K562 (cell line): ENCODE measurements at regions not wholly inside any gene's neighbourhood (a gene's known extent, or its start where the extent isn't known, plus 50 kb on each side); places are given as distances from the start of the nearest gene placed in this dataset.

Source experiments
- ATAC-seq: fragments of 200-7000 bp; cut with Tn5 transposase; 3 replicates; pipeline ENCODE4 v1.9.1; 2020; ENCODE audit warnings: moderate library complexity
- BruUV-seq: library from RNA; stranded (reverse); fragments of 400-500 nt; replicated peaks from 2 replicates; lab custom pipeline; 2021; lab: Mats Ljungman, UMichigan
- CTCF ChIA-PET: fragments of 300-600 bp; formaldehyde crosslinking; extraction: SDS; loops from one replicate; lab custom pipeline; 2021; ENCODE audit warnings: low intra/inter-chr PET ratio; lab: Yijun Ruan, JAX
- POLR2A ChIA-PET: fragments of 300-600, 350-650 bp; sonication (Branson Sonifier 250); formaldehyde crosslinking; extraction: SDS; loops from one replicate; lab custom pipeline; 2021; ENCODE audit warnings: antibody characterized with exemption, inconsistent platforms; lab: Yijun Ruan, JAX
- DNase-seq, 4 experiments: peaks; one replicate each; pipeline versions ENCODE4 v3.0.0 to v3.0.0-alpha.2; 2011 to 2018; ENCODE audit warnings: low spot score in 3 of 4, mixed read lengths in 3 of 4; ENCODE audit errors: extremely low read depth in 1 of 4
- FAIRE-seq: peaks from 2 replicates; lab custom pipeline; 2011; peaks lifted over from hg19 to GRCh38; lab: Jason Lieb, UNC
- H2AFZ ChIP-seq: 2 replicates; pipeline ENCODE4 v1.6.0; 2011; ENCODE audit warnings: low read depth, low read length, control low read depth, inconsistent platforms
- H3K27ac ChIP-seq: fragments of 200-600 bp; 3 replicates; pipeline ENCODE4 v1.8.0; 2011; ENCODE audit warnings: low read depth, mild to moderate bottlenecking, control low read depth, inconsistent platforms, low read length, moderate library complexity, mixed read lengths; ENCODE audit errors: extremely low read depth
- H3K27me3 ChIP-seq, 2 experiments: fragments of 300-600 bp in 1 of 2; 2 replicates in 1 of 2; 3 replicates in 1 of 2; pipeline versions ENCODE4 v1.6.0 to v1.8.0; 2011; ENCODE audit warnings: inconsistent platforms in 2 of 2, low read length in 2 of 2, mild to moderate bottlenecking in 1 of 2, mixed read lengths in 1 of 2, moderate library complexity in 1 of 2; ENCODE audit not compliant: control insufficient read depth in 2 of 2, insufficient read depth in 2 of 2
- H3K36me3 ChIP-seq: fragments of 300-600 bp; 3 replicates; pipeline ENCODE4 v1.8.0; 2011; ENCODE audit warnings: mild to moderate bottlenecking, low read length, inconsistent platforms; ENCODE audit not compliant: control insufficient read depth, insufficient read depth
- H3K4me1 ChIP-seq, 2 experiments: fragments of 200-600 bp in 1 of 2; replicated peaks in 1 of 2; 2 replicates in 1 of 2; 3 replicates in 1 of 2; pipeline versions ENCODE4 v1.5.1 to v1.8.0; 2011; ENCODE audit warnings: inconsistent platforms in 2 of 2, low read length in 2 of 2, mild to moderate bottlenecking in 1 of 2, mixed read lengths in 1 of 2, moderate library complexity in 1 of 2; ENCODE audit not compliant: control insufficient read depth in 2 of 2, insufficient read depth in 2 of 2
- H3K4me2 ChIP-seq: 2 replicates; pipeline ENCODE4 v1.6.1; 2011; ENCODE audit warnings: low read length, control low read depth, inconsistent platforms, mixed read lengths; ENCODE audit not compliant: insufficient read depth
- H3K4me3 ChIP-seq: fragments of 200-600 bp; sonication (generic), shearing (Covaris generic); 2 replicates; pipeline ENCODE4 v1.5.1; 2016; ENCODE audit warnings: control low read depth, inconsistent platforms
- H3K79me2 ChIP-seq: fragments of 200-600 bp; 3 replicates; pipeline ENCODE4 v1.8.0; 2011; ENCODE audit warnings: low read length, inconsistent platforms; ENCODE audit not compliant: control insufficient read depth, insufficient read depth
- H3K9ac ChIP-seq, 2 experiments: 2 replicates each; pipeline versions ENCODE4 v1.6.0 to v1.6.1; 2011; ENCODE audit warnings: low read depth in 2 of 2, low read length in 2 of 2, control low read depth in 1 of 2, inconsistent platforms in 1 of 2, mild to moderate bottlenecking in 1 of 2, mixed read lengths in 1 of 2; ENCODE audit not compliant: insufficient read depth in 1 of 2
- H3K9me1 ChIP-seq: one replicate; pipeline ENCODE4 v1.6.0; 2011; ENCODE audit warnings: inconsistent platforms, mild to moderate bottlenecking, low read length, moderate library complexity; ENCODE audit not compliant: control insufficient read depth, insufficient read depth
- H3K9me3 ChIP-seq: replicated peaks from 2 replicates; pipeline ENCODE4 v1.5.1; 2011; ENCODE audit warnings: low read depth, low read length, inconsistent platforms; ENCODE audit not compliant: control insufficient read depth, insufficient read depth
- H4K20me1 ChIP-seq: replicated peaks from 2 replicates; pipeline ENCODE4 v1.6.1; 2011; ENCODE audit warnings: low read length, inconsistent platforms, mixed read lengths; ENCODE audit not compliant: control insufficient read depth, insufficient read depth
- BRF1 ChIP-seq: IDR thresholded peaks from 3 replicates; pipeline ENCODE4 v1.6.1; 2011; ENCODE audit warnings: borderline replicate concordance, mild to moderate bottlenecking; ENCODE audit not compliant: insufficient read length; ENCODE audit errors: extremely low read depth
- FOXJ3 ChIP-seq: sonication (generic); formaldehyde crosslinking; IDR thresholded peaks from 2 replicates; pipeline ENCODE4 v1.4.0; 2020; ENCODE audit warnings: mild to moderate bottlenecking, missing genetic modification reagents
- HDAC1 ChIP-seq, 2 experiments: fragments of 450-650 bp; IDR thresholded peaks; 2 replicates each; pipeline ENCODE4 v1.6.1; 2016 to 2017; ENCODE audit warnings: inconsistent platforms in 1 of 2, mild to moderate bottlenecking in 1 of 2, moderate library complexity in 1 of 2
- KDM5B ChIP-seq: fragments of 200-600 bp; sonication (generic); IDR thresholded peaks from 2 replicates; pipeline ENCODE4 v1.6.1; 2012; ENCODE audit warnings: low read depth, mild to moderate bottlenecking, moderate library complexity, low read length, control low read depth, inconsistent platforms; ENCODE audit not compliant: insufficient replicate concordance
- RBFOX2 ChIP-seq: fragments of 200-400 bp; formaldehyde crosslinking; IDR thresholded peaks from 2 replicates; pipeline ENCODE4 v1.6.1; 2017; ENCODE audit warnings: low read depth, mild to moderate bottlenecking, low read length, moderate library complexity
- RFX7 ChIP-seq: fragments of 250-450 bp; sonication (Bioruptor Pico); IDR thresholded peaks from 2 replicates; pipeline ENCODE4 v1.5.1; 2021; ENCODE audit warnings: mild to moderate bottlenecking
- SRSF7 ChIP-seq: fragments of 200-400 bp; formaldehyde crosslinking; optimal IDR thresholded peaks from 2 replicates; pipeline ENCODE3; 2017; ENCODE audit warnings: mild to moderate bottlenecking, low read depth, low read length
- TEAD1 ChIP-seq, 2 experiments: fragments of 450-650 bp in 1 of 2; sonication (generic) in 1 of 2; formaldehyde crosslinking; IDR thresholded peaks; 2 replicates each; pipeline versions ENCODE4 v1.4.0 to v1.8.0; 2020 to 2022; ENCODE audit warnings: mild to moderate bottlenecking in 2 of 2, missing genetic modification reagents in 1 of 2
- YBX1 ChIP-seq: fragments of 450-650 bp; IDR thresholded peaks from 2 replicates; pipeline ENCODE4 v1.7.1; 2016; ENCODE audit warnings: mild to moderate bottlenecking
- ZBTB11 ChIP-seq, 3 experiments: fragments of 200-800 bp in 1 of 3; fragments of 250-450 bp in 1 of 3; fragments of 450-650 bp in 1 of 3; sonication (Bioruptor Pico) in 1 of 3; sonication (Bioruptor generic) in 1 of 3; formaldehyde crosslinking in 1 of 3; IDR thresholded peaks; 2 replicates each; pipeline versions ENCODE4 v1.6.1 to v1.8.0; 2016 to 2022; ENCODE audit warnings: mild to moderate bottlenecking in 2 of 3, missing genetic modification characterization in 2 of 3, missing compliant biosample characterization in 1 of 3, moderate library complexity in 1 of 3
- ZNF764 ChIP-seq: fragments of 250-450 bp; sonication (Bioruptor Pico); IDR thresholded peaks from 2 replicates; pipeline ENCODE4 v1.4.0; 2020; ENCODE audit warnings: low read depth, mild to moderate bottlenecking, moderate library complexity
- ZZZ3 ChIP-seq: fragments of 450-650 bp; IDR thresholded peaks from 2 replicates; pipeline ENCODE4 v1.6.1; 2016; ENCODE audit warnings: antibody characterized with exemption, mild to moderate bottlenecking, moderate library complexity
- WGBS: fragments of 100-300 bp; shearing (Covaris generic); methylation state at CpG from one replicate; pipeline ENCODE4 v1.1.6; 2016; ENCODE audit warnings: low coverage, mixed read lengths; ENCODE audit not compliant: insufficient coverage; ENCODE audit errors: missing lambda C conversion rate; 5-methylcytosine and 5-hydroxymethylcytosine counted together
- in situ Hi-C: fragments of 300-500 bp; cut with MboI; formaldehyde crosslinking; loops from 4 replicates; pipeline ENCODE4 v1.15.0; 2018; ENCODE audit warnings: inconsistent platforms, mixed read lengths
- intact Hi-C: fragments of 100-400 bp; cut with micrococcal nuclease; formaldehyde crosslinking; loops from 2 replicates; pipeline ENCODE4 v1.14.2; 2022
- TF ChIP-seq, protein P1 (sequence below), 2 experiments: fragments of 200-800 bp in 1 of 2; sonication (Bioruptor generic) in 1 of 2; sonication (generic) in 1 of 2; formaldehyde crosslinking in 1 of 2; IDR thresholded peaks in 1 of 2; conservative IDR thresholded peaks in 1 of 2; 2 replicates each; pipeline versions ENCODE4 v1.5.0 to v1.6.1; 2016 to 2020; ENCODE audit warnings: missing compliant biosample characterization in 1 of 2, missing genetic modification characterization in 1 of 2, missing genetic modification reagents in 1 of 2
- TF ChIP-seq, protein P2 (sequence below), 3 experiments: IDR thresholded peaks in 2 of 3; conservative IDR thresholded peaks in 1 of 3; 2 replicates each; pipeline ENCODE4 v1.5.1; 2011 to 2012; ENCODE audit warnings: low read length in 3 of 3, mild to moderate bottlenecking in 3 of 3, control low read depth in 2 of 3, improper control_type of control experiment in 1 of 3, inconsistent platforms in 1 of 3, low read depth in 1 of 3, mixed read lengths in 1 of 3, moderate library complexity in 1 of 3; ENCODE audit not compliant: insufficient read depth in 2 of 3
- TF ChIP-seq, protein P3 (sequence below), 2 experiments: fragments of 250-450 bp in 1 of 2; fragments of 450-650 bp in 1 of 2; sonication (Bioruptor Pico) in 1 of 2; IDR thresholded peaks; 2 replicates each; pipeline versions ENCODE4 v1.6.1 to v1.8.0; 2016 to 2021; ENCODE audit warnings: mild to moderate bottlenecking in 2 of 2, moderate library complexity in 2 of 2, missing compliant biosample characterization in 1 of 2, missing genetic modification characterization in 1 of 2

DNA sequence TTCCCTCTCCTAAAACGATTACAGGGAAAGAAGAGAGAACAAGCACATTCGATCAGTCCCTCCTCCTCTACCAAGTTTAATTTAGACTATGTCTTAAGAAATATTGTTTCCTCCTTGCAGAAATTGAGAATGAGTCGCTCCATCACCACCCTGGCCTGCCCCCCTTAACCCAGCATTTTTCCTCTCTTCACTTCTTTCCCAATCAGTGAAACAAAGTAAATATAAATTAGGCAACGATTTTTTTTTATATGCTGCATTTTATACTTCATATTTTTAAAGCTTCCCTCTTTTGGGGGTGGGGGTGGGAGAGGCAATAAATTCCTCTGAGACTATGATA is 300.0 kb downstream of the SPRY2 start:
- no peak overlapping the region for H3K27ac ChIP-seq
- POLR2A ChIA-PET: interaction anchor here (0.6 kb wide), 1 partner anchor 80 kb away, joined by 4 read pairs; no protein-coding TSS in a partner anchor
- no peak for TF ChIP-seq BRF1
- TF ChIP-seq YBX1: no peak
- no peak for TF ChIP-seq RBFOX2
- TF ChIP-seq KDM5B: no peak
- no peak for TF ChIP-seq TEAD1 (CRISPR knock-in tag; IDR thresholded peaks at IDR 0.05)
- TF ChIP-seq, protein P1, sequence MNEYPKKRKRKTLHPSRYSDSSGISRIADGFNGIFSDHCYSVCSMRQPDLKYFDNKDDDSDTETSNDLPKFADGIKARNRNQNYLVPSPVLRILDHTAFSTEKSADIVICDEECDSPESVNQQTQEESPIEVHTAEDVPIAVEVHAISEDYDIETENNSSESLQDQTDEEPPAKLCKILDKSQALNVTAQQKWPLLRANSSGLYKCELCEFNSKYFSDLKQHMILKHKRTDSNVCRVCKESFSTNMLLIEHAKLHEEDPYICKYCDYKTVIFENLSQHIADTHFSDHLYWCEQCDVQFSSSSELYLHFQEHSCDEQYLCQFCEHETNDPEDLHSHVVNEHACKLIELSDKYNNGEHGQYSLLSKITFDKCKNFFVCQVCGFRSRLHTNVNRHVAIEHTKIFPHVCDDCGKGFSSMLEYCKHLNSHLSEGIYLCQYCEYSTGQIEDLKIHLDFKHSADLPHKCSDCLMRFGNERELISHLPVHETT (CRISPR knock-in tag; conservative IDR thresholded peaks at IDR 0.05 in 1 of 2, IDR thresholded peaks at IDR 0.05 in 1 of 2): no peak
- TF ChIP-seq FOXJ3: no peak
- no peak for TF ChIP-seq HDAC1 (IDR thresholded peaks at IDR 0.05)
- TF ChIP-seq RFX7: no peak
- no peak for TF ChIP-seq ZBTB11 (CRISPR knock-in tag; IDR thresholded peaks at IDR 0.05)
- TF ChIP-seq, protein P2, sequence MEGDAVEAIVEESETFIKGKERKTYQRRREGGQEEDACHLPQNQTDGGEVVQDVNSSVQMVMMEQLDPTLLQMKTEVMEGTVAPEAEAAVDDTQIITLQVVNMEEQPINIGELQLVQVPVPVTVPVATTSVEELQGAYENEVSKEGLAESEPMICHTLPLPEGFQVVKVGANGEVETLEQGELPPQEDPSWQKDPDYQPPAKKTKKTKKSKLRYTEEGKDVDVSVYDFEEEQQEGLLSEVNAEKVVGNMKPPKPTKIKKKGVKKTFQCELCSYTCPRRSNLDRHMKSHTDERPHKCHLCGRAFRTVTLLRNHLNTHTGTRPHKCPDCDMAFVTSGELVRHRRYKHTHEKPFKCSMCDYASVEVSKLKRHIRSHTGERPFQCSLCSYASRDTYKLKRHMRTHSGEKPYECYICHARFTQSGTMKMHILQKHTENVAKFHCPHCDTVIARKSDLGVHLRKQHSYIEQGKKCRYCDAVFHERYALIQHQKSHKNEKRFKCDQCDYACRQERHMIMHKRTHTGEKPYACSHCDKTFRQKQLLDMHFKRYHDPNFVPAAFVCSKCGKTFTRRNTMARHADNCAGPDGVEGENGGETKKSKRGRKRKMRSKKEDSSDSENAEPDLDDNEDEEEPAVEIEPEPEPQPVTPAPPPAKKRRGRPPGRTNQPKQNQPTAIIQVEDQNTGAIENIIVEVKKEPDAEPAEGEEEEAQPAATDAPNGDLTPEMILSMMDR (IDR thresholded peaks at IDR 0.05 in 2 of 3, conservative IDR thresholded peaks at IDR 0.05 in 1 of 3; ENCODE audit: insufficient read depth in 2 of 3, low read depth in 1 of 3, low read length in 3 of 3): no peak
- no peak for TF ChIP-seq ZNF764 (CRISPR knock-in tag)
- TF ChIP-seq, protein P3, sequence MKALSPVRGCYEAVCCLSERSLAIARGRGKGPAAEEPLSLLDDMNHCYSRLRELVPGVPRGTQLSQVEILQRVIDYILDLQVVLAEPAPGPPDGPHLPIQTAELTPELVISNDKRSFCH (CRISPR knock-in tag; IDR thresholded peaks at IDR 0.05): no peak
- TF ChIP-seq, protein P3 (tag; IDR thresholded peaks at IDR 0.05): no peak
- TF ChIP-seq SRSF7: no peak
- TF ChIP-seq ZZZ3: no peak

More for the DNA sequence above, 300.0 kb downstream of the SPRY2 start:
- DNase-seq: no peak
- no TSS peak for BruUV-seq
- no peaks in the 10 kb centered on the region for H3K36me3 ChIP-seq
- intact Hi-C loops: no loop called here
- 0% methylated on average over 3 of the region's 4 CpGs for WGBS
- H3K4me3 ChIP-seq: no peak overlapping the region
- in situ Hi-C loops: no loop called here
- H2AFZ ChIP-seq: no peak overlapping the region
- no peaks in the 10 kb centered on the region for H3K27me3 ChIP-seq
- no peak for ATAC-seq
- no peak for FAIRE-seq
- no peaks in the 10 kb centered on the region for H3K9me3 ChIP-seq
- no peaks in the 10 kb centered on the region for H3K9me1 ChIP-seq
- H4K20me1 ChIP-seq: no peaks in the 10 kb centered on the region
- CTCF ChIA-PET: no interaction called here
- no peak overlapping the region for H3K4me2 ChIP-seq
- H3K4me1 ChIP-seq: no peaks in the 10 kb centered on the region
- H3K9ac ChIP-seq: no peak overlapping the region
- no peaks in the 10 kb centered on the region for H3K79me2 ChIP-seq
